H1 (cell line): ENCODE measurements at regions not wholly inside any gene's neighbourhood (a gene's known extent, or its start where the extent isn't known, plus 50 kb on each side); places are given as distances from the start of the nearest gene placed in this dataset.

Source experiments
- CTCF ChIA-PET: fragments of 300-600 bp; sonication (Branson Sonifier 250); formaldehyde crosslinking; loops from one replicate; lab custom pipeline; 2021; ENCODE audit not compliant: partially characterized antibody; lab: Charles Lee
- POLR2A ChIA-PET: fragments of 300-600 bp; sonication (Branson Sonifier 250); formaldehyde crosslinking; loops from one replicate; lab custom pipeline; 2021; ENCODE audit warnings: inconsistent platforms; ENCODE audit not compliant: partially characterized antibody; lab: Charles Lee
- DNase-seq, 2 experiments: peaks; one replicate each; pipeline versions ENCODE4 v3.0.0 to v3.0.0-alpha.2; 2010 to 2022; ENCODE audit warnings: low spot score in 2 of 2, low read depth in 1 of 2, mixed read lengths in 1 of 2
- FAIRE-seq: peaks from 2 replicates; lab custom pipeline; 2011; peaks lifted over from hg19 to GRCh38; lab: Jason Lieb, UNC
- H2AFZ ChIP-seq: 2 replicates; pipeline ENCODE4 v1.8.1; 2012; ENCODE audit warnings: low read length, inconsistent platforms
- H2AK5ac ChIP-seq: 2 replicates; pipeline ENCODE4 v1.6.1; 2013; ENCODE audit warnings: low read depth, low read length
- H2BK120ac ChIP-seq: replicated peaks from 2 replicates; pipeline ENCODE3; 2013; ENCODE audit warnings: low read depth, low read length, inconsistent platforms
- H2BK12ac ChIP-seq: 2 replicates; pipeline ENCODE4 v1.6.1; 2013; ENCODE audit warnings: low read depth, low read length
- H2BK15ac ChIP-seq: 2 replicates; pipeline ENCODE4 v1.6.1; 2013; ENCODE audit warnings: low read length
- H2BK20ac ChIP-seq: 2 replicates; pipeline ENCODE4 v1.6.1; 2013; ENCODE audit warnings: low read length
- H2BK5ac ChIP-seq: 2 replicates; pipeline ENCODE4 v1.6.1; 2013; ENCODE audit warnings: low read depth, low read length
- H3K14ac ChIP-seq: 2 replicates; pipeline ENCODE4 v1.6.1; 2013; ENCODE audit warnings: inconsistent platforms; ENCODE audit not compliant: insufficient read length
- H3K18ac ChIP-seq: 2 replicates; pipeline ENCODE4 v1.6.1; 2013; ENCODE audit warnings: low read length; ENCODE audit errors: extremely low read depth
- H3K23ac ChIP-seq: 2 replicates; pipeline ENCODE4 v1.6.1; 2013; ENCODE audit warnings: inconsistent platforms; ENCODE audit not compliant: insufficient read length
- H3K23me2 ChIP-seq: 2 replicates; pipeline ENCODE4 v1.6.1; 2013; ENCODE audit warnings: low read depth, low read length
- H3K27ac ChIP-seq: 2 replicates; pipeline ENCODE4 v1.6.1; 2011; ENCODE audit warnings: low read depth, low read length, inconsistent platforms
- H3K27me3 ChIP-seq, 4 experiments: replicated peaks in 1 of 4; 1 replicate in 1 of 4; 2 replicates in 3 of 4; pipeline versions ENCODE4 v1.6.1 to v1.8.1; 2011 to 2013; ENCODE audit warnings: low read length in 3 of 4, mild to moderate bottlenecking in 3 of 4, inconsistent platforms in 2 of 4, mixed read lengths in 2 of 4, moderate library complexity in 1 of 4; ENCODE audit not compliant: control insufficient read depth in 3 of 4, insufficient read depth in 3 of 4; ENCODE audit errors: extremely low read depth in 1 of 4
- H3K36me3 ChIP-seq, 4 experiments: 2 replicates each; pipeline versions ENCODE4 v1.6.1 to v1.8.1; 2011 to 2013; ENCODE audit warnings: mild to moderate bottlenecking in 4 of 4, low read length in 3 of 4, moderate library complexity in 2 of 4, control low read depth in 1 of 4, inconsistent platforms in 1 of 4; ENCODE audit not compliant: insufficient read depth in 4 of 4, control insufficient read depth in 2 of 4
- H3K4ac ChIP-seq: replicated peaks from 2 replicates; pipeline ENCODE3; 2013; ENCODE audit warnings: low read length, low read depth, mixed read lengths, inconsistent platforms; ENCODE audit not compliant: insufficient read length
- H3K4me1 ChIP-seq, 4 experiments: replicated peaks in 1 of 4; 1 replicate in 1 of 4; 2 replicates in 3 of 4; pipeline versions ENCODE4 v1.6.1 to v1.8.1; 2011 to 2013; ENCODE audit warnings: low read length in 3 of 4, inconsistent platforms in 2 of 4, mixed read lengths in 1 of 4; ENCODE audit not compliant: insufficient read depth in 4 of 4, control insufficient read depth in 3 of 4
- H3K4me2 ChIP-seq, 2 experiments: 2 replicates each; pipeline versions ENCODE4 v1.6.1 to v1.8.1; 2011 to 2013; ENCODE audit warnings: low read depth in 2 of 2, low read length in 2 of 2, control low read depth in 1 of 2, inconsistent platforms in 1 of 2, mild to moderate bottlenecking in 1 of 2; ENCODE audit not compliant: insufficient read depth in 1 of 2
- H3K4me3 ChIP-seq, 4 experiments: fragments of 200-600, 300-600 bp in 1 of 4; sonication (generic), shearing (Covaris generic), sonication (Bioruptor Twin) in 1 of 4; 2 replicates each; pipeline versions ENCODE4 v1.5.1 to v1.8.1; 2011 to 2016; ENCODE audit warnings: low read length in 4 of 4, low read depth in 3 of 4, control low read depth in 2 of 4, inconsistent platforms in 2 of 4, mild to moderate bottlenecking in 2 of 4, mixed read lengths in 1 of 4, moderate library complexity in 1 of 4; ENCODE audit not compliant: insufficient read depth in 2 of 4; ENCODE audit errors: extremely low read depth in 1 of 4
- H3K56ac ChIP-seq: replicated peaks from 2 replicates; pipeline ENCODE3; 2013; ENCODE audit warnings: low read depth, mild to moderate bottlenecking, mixed read lengths, low read length, inconsistent platforms; ENCODE audit not compliant: insufficient read length
- H3K79me1 ChIP-seq: 2 replicates; pipeline ENCODE4 v1.6.1; 2013; ENCODE audit warnings: low read depth, low read length, control low read depth
- H3K79me2 ChIP-seq, 2 experiments: 2 replicates each; pipeline versions ENCODE4 v1.6.1 to v1.8.1; 2012 to 2013; ENCODE audit warnings: low read length in 2 of 2, mild to moderate bottlenecking in 2 of 2, inconsistent platforms in 1 of 2; ENCODE audit not compliant: insufficient read depth in 2 of 2, control insufficient read depth in 1 of 2
- H3K9ac ChIP-seq, 4 experiments: replicated peaks in 1 of 4; 1 replicate in 1 of 4; 2 replicates in 3 of 4; pipeline versions ENCODE4 v1.6.1 to v1.8.1; 2011 to 2013; ENCODE audit warnings: low read depth in 3 of 4, low read length in 3 of 4, control low read depth in 2 of 4, mild to moderate bottlenecking in 2 of 4, moderate library complexity in 2 of 4, inconsistent platforms in 1 of 4; ENCODE audit errors: extremely low read depth in 1 of 4
- H3K9me3 ChIP-seq, 2 experiments: 2 replicates each; pipeline versions ENCODE4 v1.6.1 to v1.8.1; 2012 to 2013; ENCODE audit warnings: mild to moderate bottlenecking in 2 of 2, moderate library complexity in 2 of 2, control low read depth in 1 of 2, inconsistent platforms in 1 of 2, low read depth in 1 of 2, low read length in 1 of 2, mixed read lengths in 1 of 2; ENCODE audit not compliant: insufficient read depth in 2 of 2
- H4K20me1 ChIP-seq, 2 experiments: replicated peaks in 1 of 2; 2 replicates each; pipeline versions ENCODE3 to v1.8.1; 2011 to 2013; ENCODE audit warnings: inconsistent platforms in 2 of 2, low read length in 2 of 2, mild to moderate bottlenecking in 1 of 2; ENCODE audit not compliant: insufficient read depth in 2 of 2, control insufficient read depth in 1 of 2
- H4K5ac ChIP-seq: 2 replicates; pipeline ENCODE4 v1.6.1; 2013; ENCODE audit warnings: low read length, low read depth, mixed read lengths, inconsistent platforms; ENCODE audit not compliant: insufficient read length
- H4K8ac ChIP-seq: 2 replicates; pipeline ENCODE4 v1.8.0; 2013; ENCODE audit warnings: mild to moderate bottlenecking, moderate library complexity, low read length, inconsistent platforms; ENCODE audit not compliant: insufficient read depth; ENCODE audit errors: extremely low read depth
- H4K91ac ChIP-seq: replicated peaks from 2 replicates; pipeline ENCODE3; 2013; ENCODE audit warnings: low read length, mixed read lengths, inconsistent platforms; ENCODE audit not compliant: insufficient read length
- ATF2 ChIP-seq: IDR thresholded peaks from 2 replicates; pipeline ENCODE4 v1.6.1; 2012; ENCODE audit warnings: low read length, inconsistent platforms
- ATF3 ChIP-seq: IDR thresholded peaks from 2 replicates; pipeline ENCODE4 v1.6.1; 2011; ENCODE audit warnings: low read depth, mild to moderate bottlenecking, low read length; ENCODE audit not compliant: insufficient read depth
- BACH1 ChIP-seq: IDR thresholded peaks from 2 replicates; pipeline ENCODE4 v1.6.1; 2012; ENCODE audit warnings: low read length, improper control_type of control experiment
- CEBPB ChIP-seq: IDR thresholded peaks from 2 replicates; pipeline ENCODE4 v1.6.1; 2012; ENCODE audit warnings: low read depth, low read length
- FOSL1 ChIP-seq: IDR thresholded peaks from 2 replicates; pipeline ENCODE4 v1.6.1; 2011; ENCODE audit warnings: mild to moderate bottlenecking, low read depth, low read length, moderate library complexity; ENCODE audit not compliant: insufficient read depth
- HDAC6 ChIP-seq: IDR thresholded peaks from one replicate; pipeline ENCODE4 v1.7.1; 2012; ENCODE audit warnings: low read depth, mild to moderate bottlenecking, inconsistent platforms, low read length, moderate library complexity
- JUND ChIP-seq: IDR thresholded peaks from 2 replicates; pipeline ENCODE4 v1.6.1; 2011; ENCODE audit warnings: mild to moderate bottlenecking, improper control_type of control experiment, low read length
- KDM5A ChIP-seq: fragments of 200-600 bp; IDR thresholded peaks from 2 replicates; pipeline ENCODE4 v1.7.1; 2012; ENCODE audit warnings: mild to moderate bottlenecking, low read length, inconsistent platforms, mixed read lengths
- MAX ChIP-seq: IDR thresholded peaks from 2 replicates; pipeline ENCODE4 v1.6.1; 2012; ENCODE audit warnings: inconsistent platforms
- NANOG ChIP-seq: IDR thresholded peaks from 2 replicates; pipeline ENCODE4 v1.6.1; 2011; ENCODE audit warnings: low read length, low read depth, mild to moderate bottlenecking, inconsistent platforms; ENCODE audit not compliant: insufficient read depth, poor library complexity, severe bottlenecking
- SIN3A ChIP-seq, 2 experiments: IDR thresholded peaks in 1 of 2; conservative IDR thresholded peaks in 1 of 2; 2 replicates each; pipeline ENCODE4 v1.6.1; 2011 to 2012; ENCODE audit warnings: low read length in 2 of 2, improper control_type of control experiment in 1 of 2, low read depth in 1 of 2, mild to moderate bottlenecking in 1 of 2
- SP4 ChIP-seq: IDR thresholded peaks from 2 replicates; pipeline ENCODE4 v1.6.1; 2012; ENCODE audit warnings: low read length, inconsistent platforms
- TCF12 ChIP-seq: IDR thresholded peaks from 2 replicates; pipeline ENCODE4 v1.6.1; 2011; ENCODE audit warnings: low read depth, mild to moderate bottlenecking, low read length
- WGBS, 2 experiments: shearing (Covaris generic) in 1 of 2; methylation state at CpG; one replicate each; pipeline versions ENCODE4 v1.1.6 to v1.1.7; 2013 to 2015; ENCODE audit warnings: low lambda C conversion rate in 2 of 2, mixed read lengths in 2 of 2, inconsistent platforms in 1 of 2, low coverage in 1 of 2, missing lambda C conversion rate in 1 of 2; ENCODE audit not compliant: insufficient replicate concordance in 2 of 2, insufficient coverage in 1 of 2, insufficient read length in 1 of 2; ENCODE audit errors: extremely low coverage in 1 of 2, missing lambda C conversion rate in 1 of 2; 5-methylcytosine and 5-hydroxymethylcytosine counted together

- Histone ChIP-seq H3K56ac (no peak overlapping the region), H3K23ac (no peak overlapping the region), H3K4me1 (no peaks in the 10 kb centered on the region), H3K9me3 (no peaks in the 10 kb centered on the region; a peak in 1 of 4 replicates), H2BK20ac (no peak overlapping the region), H4K91ac (no peak overlapping the region), H3K9ac (no peak overlapping the region), H3K4me2 (no peak overlapping the region), H3K36me3 (no peaks in the 10 kb centered on the region), H3K27ac (no peak overlapping the region), H2AFZ (no peak overlapping the region), H3K4me3 (no peak overlapping the region), H3K4ac (no peak overlapping the region), H2AK5ac (no peak overlapping the region), H3K14ac (no peak overlapping the region), H3K79me1 (no peaks in the 10 kb centered on the region), H4K8ac (no peak overlapping the region), H3K18ac (no peak overlapping the region), H2BK15ac (no peak overlapping the region), H2BK120ac (no peak overlapping the region), H4K5ac (no peak overlapping the region), H2BK5ac (no peak overlapping the region), H3K23me2 (no peaks in the 10 kb centered on the region; the same call in 1 of the 2 replicates), H3K79me2 (no peaks in the 10 kb centered on the region), H4K20me1 (no peaks in the 10 kb centered on the region), H3K27me3 (no peaks in the 10 kb centered on the region), H2BK12ac (no peak overlapping the region)
- DNase-seq: no peak
- FAIRE-seq: no peak
- POLR2A ChIA-PET: no interaction called here
- WGBS, 2 experiments: 81% methylated on average over 1 of the region's 1 CpG; no CpG with 5 or more reads in 1 of the 2 experiments
- TF ChIP-seq NANOG: no peak
- TF ChIP-seq SIN3A (conservative IDR thresholded peaks at IDR 0.05 in 1 of 2, IDR thresholded peaks at IDR 0.05 in 1 of 2; ENCODE audit: low read depth in 1 of 2, low read length in 2 of 2): no peak
- TF ChIP-seq KDM5A: no peak
- no peak for TF ChIP-seq FOSL1
- no peak for TF ChIP-seq JUND
- no peak for TF ChIP-seq MAX
- no peak for TF ChIP-seq TCF12
- no peak for TF ChIP-seq HDAC6
- TF ChIP-seq ATF2: no peak
- no peak for TF ChIP-seq CEBPB
- no peak for TF ChIP-seq BACH1
- no peak for TF ChIP-seq ATF3
- TF ChIP-seq SP4: no peak
- CTCF ChIA-PET: no interaction called here
These were observed 75.1 kb upstream of the UNC13C start for GRCh38 chr15:53903129-53903528.
